Epithelial cell of proximal tubule (primary cell): ENCODE measurements at regions not wholly inside any gene's neighbourhood (a gene's known extent, or its start where the extent isn't known, plus 50 kb on each side); places are given as distances from the start of the nearest gene placed in this dataset.

Experiments used
- DNase-seq: peaks from one replicate; pipeline ENCODE4 v3.0.0-alpha.2; 2011; ENCODE audit warnings: low read depth
- H3K4me3 ChIP-seq: 2 replicates; pipeline ENCODE4 v1.5.1; 2011; ENCODE audit warnings: low read depth, mild to moderate bottlenecking, low read length
- CTCF ChIP-seq: conservative IDR thresholded peaks from 2 replicates; pipeline ENCODE4 v1.5.1; 2012; ENCODE audit warnings: low read depth, mild to moderate bottlenecking, low read length

DNA sequence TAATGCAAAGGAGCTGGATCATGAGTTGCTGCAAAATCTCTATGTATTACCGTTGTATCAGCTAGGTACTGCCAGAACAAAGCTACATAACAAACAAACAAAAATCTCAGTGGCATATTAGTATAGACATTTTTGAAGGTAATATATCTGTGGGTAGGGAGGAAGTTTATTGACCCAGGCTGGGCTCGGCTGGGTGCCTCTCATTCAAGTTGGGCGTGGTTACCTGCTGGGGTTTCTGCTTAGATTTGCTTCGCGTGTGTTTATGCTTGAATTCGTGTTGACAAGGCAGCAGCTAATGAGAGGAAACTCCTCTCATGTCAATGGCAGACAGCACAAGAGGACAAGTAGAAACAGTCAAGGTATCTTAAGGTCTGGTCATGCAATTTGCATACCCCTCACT, 520.7 kb downstream of the SOX5 start:
- TF ChIP-seq CTCF = no peak
- DNase-seq = no peak
- H3K4me3 ChIP-seq = no peak overlapping the region

DNA sequence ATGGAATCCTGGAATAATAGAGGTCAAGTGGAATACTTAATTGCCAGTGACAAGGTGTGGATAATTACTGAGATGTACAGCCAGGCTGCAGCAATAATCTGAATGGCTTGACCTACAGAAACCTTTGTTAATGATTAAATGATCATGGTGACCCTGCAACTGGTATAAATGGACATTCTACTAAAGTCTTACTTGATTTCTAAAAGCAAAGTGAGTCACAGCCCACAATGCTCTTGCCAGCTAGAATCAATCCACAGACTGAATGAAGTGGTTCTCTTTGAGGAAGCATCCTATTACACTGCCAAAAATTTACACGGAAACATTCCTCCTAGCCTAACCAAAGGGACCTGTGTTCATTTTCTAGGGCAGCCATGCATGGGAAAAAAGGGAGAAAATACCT, 518.5 kb downstream of the SOX5 start:
- peak; percentile 42 for DNase-seq
- H3K4me3 ChIP-seq = no peak overlapping the region
- TF ChIP-seq CTCF = no peak

GRCh38 chr12:23433121-23433520, 516.3 kb downstream of the SOX5 start:
- no peak overlapping the region for H3K4me3 ChIP-seq
- no peak for TF ChIP-seq CTCF

GRCh38 chr12:23434154-23434553, 515.3 kb downstream of the SOX5 start:
- DNase-seq = no peak
- no peak for TF ChIP-seq CTCF

More at GRCh38 chr12:23433121-23433520, 516.3 kb downstream of the SOX5 start:
- DNase-seq = no peak

DNA sequence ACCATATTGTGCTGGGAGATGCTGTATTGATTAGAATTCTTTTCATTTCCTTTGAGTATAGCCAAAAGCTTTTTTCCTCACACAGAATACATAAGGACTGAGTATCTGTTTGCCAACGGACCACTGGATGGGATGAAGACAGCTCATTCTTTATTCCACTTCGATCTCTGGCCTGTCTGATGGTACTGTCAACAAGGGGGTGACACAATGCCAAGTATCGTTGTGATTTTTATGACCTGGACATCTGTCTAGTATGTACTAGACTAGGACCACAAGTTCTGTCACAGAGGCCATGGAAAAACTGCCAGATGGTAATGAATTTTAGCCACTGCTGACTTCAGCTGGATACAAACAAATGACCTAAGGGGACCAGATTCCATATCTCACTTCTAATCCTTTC, 502.7 kb downstream of the SOX5 start:
- no peak for TF ChIP-seq CTCF
- DNase-seq = no peak

More at GRCh38 chr12:23434154-23434553, 515.3 kb downstream of the SOX5 start:
- H3K4me3 ChIP-seq = no peak overlapping the region

DNA sequence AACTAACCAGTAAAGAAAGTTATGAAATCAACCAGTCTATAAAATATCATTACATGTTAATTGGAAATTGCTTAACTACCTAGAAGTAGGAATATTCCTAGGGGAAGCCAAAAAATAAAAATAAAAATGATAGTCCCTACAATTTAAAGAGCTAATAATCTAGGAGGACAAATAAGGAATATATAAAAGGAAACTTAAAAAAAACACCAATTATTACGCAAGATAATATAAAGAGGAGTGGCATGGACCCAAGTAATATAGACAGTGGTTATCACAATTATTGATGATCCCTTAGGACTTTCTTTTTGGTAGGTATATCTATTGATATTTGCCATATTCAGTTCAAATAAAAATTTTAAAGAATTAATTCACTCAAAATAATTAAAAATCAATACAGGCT, 498.7 kb downstream of the SOX5 start:
- DNase-seq = no peak
- TF ChIP-seq CTCF = no peak
- no peak overlapping the region for H3K4me3 ChIP-seq

More for the DNA sequence above, 502.7 kb downstream of the SOX5 start:
- H3K4me3 ChIP-seq = no peak overlapping the region

GRCh38 chr12:23455283-23455682, 494.2 kb downstream of the SOX5 start:
- TF ChIP-seq CTCF = no peak
- DNase-seq = no peak
- no peak overlapping the region for H3K4me3 ChIP-seq
